ENCODE measurements at regions not wholly inside any gene's neighbourhood (a gene's known extent, or its start where the extent isn't known, plus 50 kb on each side); places are given as distances from the start of the nearest gene placed in this dataset.

DNA sequence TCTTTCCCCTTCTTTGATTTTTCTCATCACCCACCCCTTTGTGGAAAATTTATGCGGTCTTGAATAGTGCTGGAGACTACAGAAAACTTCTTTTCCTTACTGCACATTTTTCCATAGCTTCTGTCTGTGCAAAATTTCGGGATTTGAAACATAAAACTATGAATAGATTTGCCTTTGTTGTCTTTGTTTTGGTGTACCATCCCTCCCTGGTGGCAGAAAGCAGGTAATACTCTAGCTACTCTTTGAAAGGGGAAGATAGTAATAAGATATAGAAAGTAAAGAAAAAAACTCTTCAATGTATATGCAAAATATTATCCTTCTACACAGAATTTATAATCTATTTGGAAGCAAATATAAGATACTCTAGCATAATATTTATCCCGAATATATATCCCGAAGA, 79.1 kb upstream of the LMO3 start:
- no peaks in the 10 kb centered on the region for H3K36me3 ChIP-seq (replicated peaks in 1 of 2; ENCODE audit: control extremely low read depth in 1 of 2, control insufficient read depth in 1 of 2, extremely low read depth in 1 of 2, insufficient read depth in 2 of 2, low read length in 1 of 2)
- no peak overlapping the region for H3K4me2 ChIP-seq (replicated peaks; ENCODE audit: low read depth, low read length, poor library complexity, severe bottlenecking)
- DNase-seq (no peak), ATAC-seq (ENCODE audit: low read depth) (no peak)
- no peak overlapping the region for H3K27ac ChIP-seq (ENCODE audit: low read length in 2 of 2)
- WGBS (ENCODE audit: insufficient coverage) = no CpG with 5 or more reads among the region's 4 CpGs
- H3K27me3 ChIP-seq (replicated peaks in 1 of 4; ENCODE audit: control extremely low read depth in 1 of 4, control insufficient read depth in 3 of 4, insufficient read depth in 4 of 4, low read length in 3 of 4) = no peaks in the 10 kb centered on the region
- ChIA-PET CTCF (no interaction called here), POLR2A (no interaction called here)
- H3K9ac ChIP-seq (ENCODE audit: low read length) = no peak overlapping the region
- no peaks in the 10 kb centered on the region for H3K79me2 ChIP-seq (ENCODE audit: control insufficient read depth, insufficient read depth, low read length)
- Mint-ChIP-seq H3K27me3 (no peaks in the 10 kb centered on the region), H3K27ac (no peak overlapping the region), H3K4me1 (no peaks in the 10 kb centered on the region), H3K9me3 (ENCODE audit: insufficient read depth) (no peaks in the 10 kb centered on the region), H3K4me3 (no peak overlapping the region)
- H2AFZ ChIP-seq (ENCODE audit: insufficient read depth, low read depth, low read length, poor library complexity, severe bottlenecking) = no peak overlapping the region
- H3K4me1 ChIP-seq (ENCODE audit: control insufficient read depth in 2 of 2, insufficient read depth in 2 of 2, low read length in 2 of 2) = no peaks in the 10 kb centered on the region
- H3K4me3 ChIP-seq (ENCODE audit: control extremely low read depth in 1 of 5, extremely low read depth in 1 of 5, insufficient read depth in 1 of 5, low read depth in 2 of 5, low read length in 4 of 5) = no peak overlapping the region
- intact Hi-C loops (cut with micrococcal nuclease) = no loop called here
- no peaks in the 10 kb centered on the region for H4K20me1 ChIP-seq (ENCODE audit: control insufficient read depth, insufficient read depth, low read length, poor library complexity, severe bottlenecking)
- H3K9me3 ChIP-seq (ENCODE audit: control extremely low read depth in 1 of 3, control insufficient read depth in 2 of 3, insufficient read depth in 1 of 3, low read length in 2 of 3) = no peaks in the 10 kb centered on the region
- TF ChIP-seq, protein P1, sequence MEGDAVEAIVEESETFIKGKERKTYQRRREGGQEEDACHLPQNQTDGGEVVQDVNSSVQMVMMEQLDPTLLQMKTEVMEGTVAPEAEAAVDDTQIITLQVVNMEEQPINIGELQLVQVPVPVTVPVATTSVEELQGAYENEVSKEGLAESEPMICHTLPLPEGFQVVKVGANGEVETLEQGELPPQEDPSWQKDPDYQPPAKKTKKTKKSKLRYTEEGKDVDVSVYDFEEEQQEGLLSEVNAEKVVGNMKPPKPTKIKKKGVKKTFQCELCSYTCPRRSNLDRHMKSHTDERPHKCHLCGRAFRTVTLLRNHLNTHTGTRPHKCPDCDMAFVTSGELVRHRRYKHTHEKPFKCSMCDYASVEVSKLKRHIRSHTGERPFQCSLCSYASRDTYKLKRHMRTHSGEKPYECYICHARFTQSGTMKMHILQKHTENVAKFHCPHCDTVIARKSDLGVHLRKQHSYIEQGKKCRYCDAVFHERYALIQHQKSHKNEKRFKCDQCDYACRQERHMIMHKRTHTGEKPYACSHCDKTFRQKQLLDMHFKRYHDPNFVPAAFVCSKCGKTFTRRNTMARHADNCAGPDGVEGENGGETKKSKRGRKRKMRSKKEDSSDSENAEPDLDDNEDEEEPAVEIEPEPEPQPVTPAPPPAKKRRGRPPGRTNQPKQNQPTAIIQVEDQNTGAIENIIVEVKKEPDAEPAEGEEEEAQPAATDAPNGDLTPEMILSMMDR (IDR thresholded peaks at IDR 0.05) = no peak
- no peak for TF ChIP-seq EZH2 (IDR thresholded peaks at IDR 0.05; ENCODE audit: borderline replicate concordance, insufficient read depth, low read depth, low read length, poor library complexity, severe bottlenecking)

DNA sequence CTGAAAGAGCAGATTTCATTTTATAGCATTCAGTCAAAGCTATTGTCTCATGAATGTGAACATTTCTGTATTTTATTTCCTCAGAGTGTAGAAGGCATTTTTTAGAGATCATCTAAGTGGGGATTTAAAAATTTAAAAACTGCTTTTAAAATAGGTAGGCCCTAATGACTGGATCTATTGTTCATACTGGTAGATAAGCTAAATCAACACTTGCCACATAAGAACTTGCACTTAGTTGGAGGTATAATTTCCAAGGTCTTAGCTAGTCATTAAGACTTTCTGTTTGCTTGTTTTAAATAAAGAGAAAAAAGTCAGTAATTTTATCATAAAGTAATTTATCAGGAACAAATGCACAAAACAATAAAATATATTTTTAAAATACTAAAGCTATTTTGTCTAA, 75.2 kb upstream of the LMO3 start:
- no peak overlapping the region for H3K4me2 ChIP-seq (replicated peaks; ENCODE audit: low read depth, low read length, poor library complexity, severe bottlenecking)
- H2AFZ ChIP-seq (ENCODE audit: insufficient read depth, low read depth, low read length, poor library complexity, severe bottlenecking) = no peak overlapping the region
- no peaks in the 10 kb centered on the region for H4K20me1 ChIP-seq (ENCODE audit: control insufficient read depth, insufficient read depth, low read length, poor library complexity, severe bottlenecking)
- DNase-seq = no peak
- CTCF ChIA-PET = no interaction called here
- POLR2A ChIA-PET = no interaction called here
- ATAC-seq (ENCODE audit: low read depth) = no peak
- H3K79me2 ChIP-seq (ENCODE audit: control insufficient read depth, insufficient read depth, low read length) = no peaks in the 10 kb centered on the region
- H3K27ac ChIP-seq (ENCODE audit: low read length in 2 of 2) = no peak overlapping the region
- H3K9ac ChIP-seq (ENCODE audit: low read length) = no peak overlapping the region
- no peak overlapping the region for H3K27ac Mint-ChIP-seq
- no peaks in the 10 kb centered on the region for H3K36me3 ChIP-seq (replicated peaks in 1 of 2; ENCODE audit: control extremely low read depth in 1 of 2, control insufficient read depth in 1 of 2, extremely low read depth in 1 of 2, insufficient read depth in 2 of 2, low read length in 1 of 2)
- no peaks in the 10 kb centered on the region for H3K4me1 ChIP-seq (ENCODE audit: control insufficient read depth in 2 of 2, insufficient read depth in 2 of 2, low read length in 2 of 2)
- TF ChIP-seq, protein P1 (IDR thresholded peaks at IDR 0.05) = no peak
- no peak for TF ChIP-seq EZH2 (IDR thresholded peaks at IDR 0.05; ENCODE audit: borderline replicate concordance, insufficient read depth, low read depth, low read length, poor library complexity, severe bottlenecking)
- H3K9me3 Mint-ChIP-seq (ENCODE audit: insufficient read depth) = peaks cover 2% of the 10 kb centered on the region
- no peaks in the 10 kb centered on the region for H3K27me3 ChIP-seq (replicated peaks in 1 of 4; ENCODE audit: control extremely low read depth in 1 of 4, control insufficient read depth in 3 of 4, insufficient read depth in 4 of 4, low read length in 3 of 4)
- intact Hi-C loops (cut with micrococcal nuclease) = no loop called here
- no peak overlapping the region for H3K4me3 ChIP-seq (ENCODE audit: control extremely low read depth in 1 of 5, extremely low read depth in 1 of 5, insufficient read depth in 1 of 5, low read depth in 2 of 5, low read length in 4 of 5)
- no peaks in the 10 kb centered on the region for H3K27me3 Mint-ChIP-seq
- no peaks in the 10 kb centered on the region for H3K9me3 ChIP-seq (ENCODE audit: control extremely low read depth in 1 of 3, control insufficient read depth in 2 of 3, insufficient read depth in 1 of 3, low read length in 2 of 3)
- H3K4me1 Mint-ChIP-seq = no peaks in the 10 kb centered on the region
- H3K4me3 Mint-ChIP-seq = no peak overlapping the region

All from B cell (primary cell).